ENCODE measurements at regions not wholly inside any gene's neighbourhood (a gene's known extent, or its start where the extent isn't known, plus 50 kb on each side); places are given as distances from the start of the nearest gene placed in this dataset.

DNA sequence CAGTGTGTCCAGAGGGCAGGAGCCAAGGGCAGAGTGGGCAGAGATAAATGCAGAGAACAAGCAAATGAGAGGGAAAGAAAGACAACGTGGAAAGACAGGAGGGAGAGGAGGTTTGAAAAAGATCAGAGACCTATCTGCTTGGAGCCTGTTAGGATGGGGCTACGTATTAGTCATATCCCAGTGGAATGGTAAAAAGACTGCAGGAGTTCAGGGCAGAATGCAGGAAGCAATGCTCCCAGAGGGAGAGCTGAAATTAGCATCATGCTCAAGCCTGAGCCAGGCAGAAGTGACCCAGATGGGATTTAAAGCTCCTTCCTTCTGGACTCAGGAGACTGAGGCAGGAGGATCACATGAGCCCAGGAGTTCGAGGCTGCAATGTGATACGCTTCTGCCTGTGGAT lies 261.3 kb upstream of the CHRM3 start:
- ATAC-seq (peak; percentile 88), DNase-seq (ENCODE audit: low spot score) (peak; percentile 14)
- H3K4me3 Mint-ChIP-seq = no peak overlapping the region
- POLR2A ChIA-PET = no interaction called here
- H3K27ac Mint-ChIP-seq = peak overlapping the region; percentile 97
- H3K9me3 Mint-ChIP-seq = peaks cover 10% of the 10 kb centered on the region
- H3K27me3 Mint-ChIP-seq (ENCODE audit: low read depth) = no peaks in the 10 kb centered on the region
- H3K4me1 Mint-ChIP-seq = peaks cover 69% of the 10 kb centered on the region
- peaks cover 5% of the 10 kb centered on the region; the same call in 1 of the 2 replicates for H3K36me3 Mint-ChIP-seq
- CTCF ChIA-PET = no interaction called here
- TF ChIP-seq FOXK1 (CRISPR knock-in tag; IDR thresholded peaks at IDR 0.05) = no peak
- no peak for TF ChIP-seq GABPB1 (CRISPR knock-in tag; IDR thresholded peaks at IDR 0.05)
- TF ChIP-seq NR1H2 (CRISPR knock-in tag; IDR thresholded peaks at IDR 0.05) = no peak
- TF ChIP-seq NR3C1 (CRISPR knock-in tag; conservative IDR thresholded peaks at IDR 0.05; ENCODE audit: low read depth) = no peak
- no peak for TF ChIP-seq IRF2 (CRISPR knock-in tag; IDR thresholded peaks at IDR 0.05; ENCODE audit: borderline replicate concordance, low read depth)
- no peak for TF ChIP-seq MXD4 (CRISPR knock-in tag; IDR thresholded peaks at IDR 0.05; ENCODE audit: borderline replicate concordance)
- no peak for TF ChIP-seq PRRX2 (CRISPR knock-in tag; IDR thresholded peaks at IDR 0.05)
- peak; percentile 44; the same call in 1 of the 2 replicates for TF ChIP-seq ZNF138 (CRISPR knock-in tag; conservative IDR thresholded peaks at IDR 0.05)
- TF ChIP-seq ZNF416 (CRISPR knock-in tag; IDR thresholded peaks at IDR 0.05) = no peak
- TF ChIP-seq ETV6 (CRISPR knock-in tag; IDR thresholded peaks at IDR 0.05) = peak; percentile 52; the same call in 1 of the 2 replicates
- 0 out of 2 replicates have a peak, but pooled peaks have one; percentile 28 for TF ChIP-seq ZNF232 (CRISPR knock-in tag; IDR thresholded peaks at IDR 0.05)
- TF ChIP-seq NFE2L1 (CRISPR knock-in tag; IDR thresholded peaks at IDR 0.05) = no peak
- no peak for TF ChIP-seq E2F1 (CRISPR knock-in tag; IDR thresholded peaks at IDR 0.05)
- TF ChIP-seq HMGA2 (CRISPR knock-in tag; IDR thresholded peaks at IDR 0.05) = no peak
- TF ChIP-seq, protein P1, sequence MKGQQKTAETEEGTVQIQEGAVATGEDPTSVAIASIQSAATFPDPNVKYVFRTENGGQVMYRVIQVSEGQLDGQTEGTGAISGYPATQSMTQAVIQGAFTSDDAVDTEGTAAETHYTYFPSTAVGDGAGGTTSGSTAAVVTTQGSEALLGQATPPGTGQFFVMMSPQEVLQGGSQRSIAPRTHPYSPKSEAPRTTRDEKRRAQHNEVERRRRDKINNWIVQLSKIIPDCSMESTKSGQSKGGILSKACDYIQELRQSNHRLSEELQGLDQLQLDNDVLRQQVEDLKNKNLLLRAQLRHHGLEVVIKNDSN (CRISPR knock-in tag; IDR thresholded peaks at IDR 0.05) = no peak
- no peak for TF ChIP-seq ZMAT4 (CRISPR knock-in tag; IDR thresholded peaks at IDR 0.05)
- TF ChIP-seq FOXJ3 (CRISPR knock-in tag; IDR thresholded peaks at IDR 0.05; ENCODE audit: borderline replicate concordance) = no peak
- no peak for TF ChIP-seq NFYB (CRISPR knock-in tag; conservative IDR thresholded peaks at IDR 0.05; ENCODE audit: low read depth)
- TF ChIP-seq PRDM15 (CRISPR knock-in tag; IDR thresholded peaks at IDR 0.05) = no peak
- no peak for TF ChIP-seq SP1 (CRISPR knock-in tag; conservative IDR thresholded peaks at IDR 0.05)
- no peak for TF ChIP-seq NR2C2 (CRISPR knock-in tag; IDR thresholded peaks at IDR 0.05)
- TF ChIP-seq E2F4 (CRISPR knock-in tag; IDR thresholded peaks at IDR 0.05; ENCODE audit: borderline replicate concordance, low read depth) = no peak
- TF ChIP-seq FOXP4 (CRISPR knock-in tag; IDR thresholded peaks at IDR 0.05) = 0 out of 2 replicates have a peak, but pooled peaks have one; percentile 45
- TF ChIP-seq, protein P2, sequence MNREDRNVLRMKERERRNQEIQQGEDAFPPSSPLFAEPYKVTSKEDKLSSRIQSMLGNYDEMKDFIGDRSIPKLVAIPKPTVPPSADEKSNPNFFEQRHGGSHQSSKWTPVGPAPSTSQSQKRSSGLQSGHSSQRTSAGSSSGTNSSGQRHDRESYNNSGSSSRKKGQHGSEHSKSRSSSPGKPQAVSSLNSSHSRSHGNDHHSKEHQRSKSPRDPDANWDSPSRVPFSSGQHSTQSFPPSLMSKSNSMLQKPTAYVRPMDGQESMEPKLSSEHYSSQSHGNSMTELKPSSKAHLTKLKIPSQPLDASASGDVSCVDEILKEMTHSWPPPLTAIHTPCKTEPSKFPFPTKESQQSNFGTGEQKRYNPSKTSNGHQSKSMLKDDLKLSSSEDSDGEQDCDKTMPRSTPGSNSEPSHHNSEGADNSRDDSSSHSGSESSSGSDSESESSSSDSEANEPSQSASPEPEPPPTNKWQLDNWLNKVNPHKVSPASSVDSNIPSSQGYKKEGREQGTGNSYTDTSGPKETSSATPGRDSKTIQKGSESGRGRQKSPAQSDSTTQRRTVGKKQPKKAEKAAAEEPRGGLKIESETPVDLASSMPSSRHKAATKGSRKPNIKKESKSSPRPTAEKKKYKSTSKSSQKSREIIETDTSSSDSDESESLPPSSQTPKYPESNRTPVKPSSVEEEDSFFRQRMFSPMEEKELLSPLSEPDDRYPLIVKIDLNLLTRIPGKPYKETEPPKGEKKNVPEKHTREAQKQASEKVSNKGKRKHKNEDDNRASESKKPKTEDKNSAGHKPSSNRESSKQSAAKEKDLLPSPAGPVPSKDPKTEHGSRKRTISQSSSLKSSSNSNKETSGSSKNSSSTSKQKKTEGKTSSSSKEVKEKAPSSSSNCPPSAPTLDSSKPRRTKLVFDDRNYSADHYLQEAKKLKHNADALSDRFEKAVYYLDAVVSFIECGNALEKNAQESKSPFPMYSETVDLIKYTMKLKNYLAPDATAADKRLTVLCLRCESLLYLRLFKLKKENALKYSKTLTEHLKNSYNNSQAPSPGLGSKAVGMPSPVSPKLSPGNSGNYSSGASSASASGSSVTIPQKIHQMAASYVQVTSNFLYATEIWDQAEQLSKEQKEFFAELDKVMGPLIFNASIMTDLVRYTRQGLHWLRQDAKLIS (CRISPR knock-in tag; IDR thresholded peaks at IDR 0.05; ENCODE audit: borderline replicate concordance) = no peak
- TF ChIP-seq E2F5 (CRISPR knock-in tag; IDR thresholded peaks at IDR 0.05) = no peak
- no peak for TF ChIP-seq ZNF263 (CRISPR knock-in tag; IDR thresholded peaks at IDR 0.05; ENCODE audit: low read depth)
